AG10803 (cell line): ENCODE measurements at regions not wholly inside any gene's neighbourhood (a gene's known extent, or its start where the extent isn't known, plus 50 kb on each side); places are given as distances from the start of the nearest gene placed in this dataset.

ENCODE experiments used
- DNase-seq: peaks from one replicate; pipeline ENCODE4 v3.0.0; 2010; ENCODE audit warnings: low read depth
- H3K4me3 ChIP-seq: 2 replicates; pipeline ENCODE4 v1.5.1; 2011; ENCODE audit warnings: mild to moderate bottlenecking, low read length, control low read depth
- TF ChIP-seq, protein P1 (sequence below): conservative IDR thresholded peaks from 2 replicates; pipeline ENCODE4 v1.5.1; 2011; ENCODE audit warnings: mild to moderate bottlenecking, low read length, control low read depth, inconsistent platforms

DNA sequence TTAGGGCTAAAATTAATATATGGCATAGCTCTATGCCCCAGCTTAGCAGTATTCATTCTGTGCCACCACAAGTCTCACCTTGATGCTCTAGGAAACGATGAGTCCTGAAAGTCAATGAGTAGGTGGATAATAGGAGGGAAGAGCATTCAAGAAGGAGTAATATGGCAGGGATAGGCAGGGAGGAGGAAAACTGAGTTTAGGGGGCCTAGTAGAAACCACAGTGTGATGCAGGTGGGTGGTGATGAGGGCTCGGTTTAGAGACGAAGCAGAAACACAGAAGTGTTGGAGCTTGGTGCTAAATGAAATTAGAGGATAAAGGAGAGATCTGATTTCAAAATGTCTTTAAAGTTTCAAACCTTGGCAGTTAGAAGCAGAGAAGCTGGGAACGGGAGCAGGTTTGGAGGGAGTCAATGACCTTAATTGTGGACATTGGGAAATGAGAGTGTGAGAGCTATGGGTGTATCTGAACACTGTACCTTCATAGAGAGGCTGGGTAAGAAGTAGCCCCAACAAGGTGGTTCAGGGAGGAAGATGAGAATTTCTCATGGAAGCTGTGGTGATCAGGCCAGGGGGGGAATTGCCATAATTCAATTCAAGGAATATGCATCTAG is 144.7 kb upstream of the CPSF6 start:
- TF ChIP-seq, protein P1, sequence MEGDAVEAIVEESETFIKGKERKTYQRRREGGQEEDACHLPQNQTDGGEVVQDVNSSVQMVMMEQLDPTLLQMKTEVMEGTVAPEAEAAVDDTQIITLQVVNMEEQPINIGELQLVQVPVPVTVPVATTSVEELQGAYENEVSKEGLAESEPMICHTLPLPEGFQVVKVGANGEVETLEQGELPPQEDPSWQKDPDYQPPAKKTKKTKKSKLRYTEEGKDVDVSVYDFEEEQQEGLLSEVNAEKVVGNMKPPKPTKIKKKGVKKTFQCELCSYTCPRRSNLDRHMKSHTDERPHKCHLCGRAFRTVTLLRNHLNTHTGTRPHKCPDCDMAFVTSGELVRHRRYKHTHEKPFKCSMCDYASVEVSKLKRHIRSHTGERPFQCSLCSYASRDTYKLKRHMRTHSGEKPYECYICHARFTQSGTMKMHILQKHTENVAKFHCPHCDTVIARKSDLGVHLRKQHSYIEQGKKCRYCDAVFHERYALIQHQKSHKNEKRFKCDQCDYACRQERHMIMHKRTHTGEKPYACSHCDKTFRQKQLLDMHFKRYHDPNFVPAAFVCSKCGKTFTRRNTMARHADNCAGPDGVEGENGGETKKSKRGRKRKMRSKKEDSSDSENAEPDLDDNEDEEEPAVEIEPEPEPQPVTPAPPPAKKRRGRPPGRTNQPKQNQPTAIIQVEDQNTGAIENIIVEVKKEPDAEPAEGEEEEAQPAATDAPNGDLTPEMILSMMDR: no peak
- DNase-seq: no peak
- no peak overlapping the region for H3K4me3 ChIP-seq

DNA sequence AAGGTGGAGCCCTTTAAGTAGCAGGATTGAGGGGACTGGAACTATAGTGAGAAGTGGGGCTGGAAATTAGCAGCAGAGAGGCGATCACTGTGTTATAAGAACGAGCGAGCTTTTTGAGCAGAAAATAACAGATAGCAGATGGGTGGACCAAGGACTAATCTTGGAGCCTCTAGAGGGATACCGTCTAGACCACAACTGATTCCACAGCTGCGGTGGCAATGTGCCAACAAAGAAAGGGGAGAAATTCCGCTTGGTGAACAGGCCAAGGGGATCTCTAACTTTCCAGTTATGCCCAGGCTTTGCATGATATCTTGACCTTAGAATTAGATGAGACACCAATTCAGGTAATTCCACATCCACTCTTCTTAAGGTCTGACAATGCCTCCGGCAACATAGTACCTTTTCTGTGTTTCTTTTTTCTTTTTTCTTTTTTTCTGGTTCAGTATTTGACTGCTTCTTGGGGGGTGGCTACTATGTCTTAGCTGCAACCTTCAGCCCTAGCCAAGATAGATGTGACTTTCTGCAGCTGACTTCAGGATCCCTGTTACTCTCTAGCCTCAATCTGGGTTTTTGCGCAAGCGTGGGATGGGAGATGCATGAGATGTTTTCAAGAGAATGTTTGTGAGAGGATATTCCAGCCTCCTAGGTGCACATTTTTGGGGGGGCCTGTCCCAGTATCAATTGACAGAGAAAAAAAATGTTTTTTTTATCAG is 143.4 kb upstream of the CPSF6 start:
- H3K4me3 ChIP-seq: no peak overlapping the region
- TF ChIP-seq, protein P1: no peak
- DNase-seq: no peak

DNA sequence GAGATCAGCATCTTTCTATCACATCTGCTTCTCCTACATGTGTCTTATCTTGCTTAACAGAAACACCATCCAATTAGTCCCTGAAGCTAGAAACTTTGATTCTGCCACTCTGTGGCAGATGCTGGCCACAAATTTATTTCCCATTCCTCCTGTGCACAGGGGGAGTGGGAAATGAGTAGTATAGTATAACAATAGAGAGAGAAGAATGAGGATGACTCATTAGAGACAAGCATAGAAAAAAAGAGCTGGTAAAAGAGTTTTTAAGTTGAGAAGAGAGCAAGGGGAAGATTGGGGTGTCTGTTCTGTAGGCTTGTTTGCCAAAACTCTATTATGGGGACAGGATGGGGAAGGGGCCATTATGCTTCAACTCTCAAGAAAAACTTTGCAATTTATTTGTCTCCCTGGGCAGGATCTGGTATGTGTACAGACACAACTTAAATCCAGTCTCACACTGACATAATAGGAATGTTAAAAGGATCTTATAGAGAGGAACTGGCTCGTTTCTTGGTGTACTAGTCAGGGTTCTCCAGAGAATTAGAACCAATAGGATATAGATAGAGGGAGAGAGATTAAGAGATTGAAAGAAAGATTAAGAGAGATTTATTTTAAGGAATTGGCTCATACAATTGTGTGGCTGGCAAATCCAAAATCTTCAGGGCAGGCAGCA is 142.6 kb upstream of the CPSF6 start:
- DNase-seq: peak; percentile 13
- TF ChIP-seq, protein P1: no peak
- no peak overlapping the region for H3K4me3 ChIP-seq

DNA sequence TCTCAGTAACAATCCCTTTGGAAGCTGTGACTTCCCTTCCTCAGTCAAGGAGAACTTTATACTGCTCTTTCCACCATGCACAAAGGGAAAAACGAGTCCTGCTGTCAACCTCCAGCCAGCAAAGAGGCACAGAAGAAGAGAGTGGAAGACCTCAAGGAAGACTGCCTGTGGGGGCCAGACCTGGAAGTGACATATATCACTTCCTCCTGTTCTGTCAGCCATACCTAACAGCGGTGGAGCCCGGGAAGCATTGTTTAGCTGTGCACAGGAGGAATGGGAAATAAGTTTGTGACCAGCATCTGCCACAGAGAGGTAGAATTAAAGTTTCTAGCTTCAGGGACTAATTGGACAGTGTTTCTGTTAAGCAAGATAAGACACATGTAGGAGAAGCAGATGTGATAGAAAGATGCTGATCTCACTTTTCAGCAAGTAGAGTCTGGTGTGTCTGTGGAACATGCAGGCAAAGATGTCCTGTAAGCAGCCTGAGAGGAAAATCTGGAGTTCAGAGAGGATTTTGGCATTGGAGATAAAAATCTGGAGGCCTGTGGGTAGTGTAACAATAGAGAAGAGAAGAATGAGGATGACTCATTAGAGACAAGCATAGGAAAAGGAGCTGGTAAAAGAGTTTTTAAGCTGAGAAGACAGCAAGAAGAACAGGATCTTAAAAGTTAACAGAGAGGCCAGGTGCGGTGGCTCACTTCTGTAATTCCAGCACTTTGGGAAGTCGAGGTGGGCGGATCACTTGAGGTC is 141.6 kb upstream of the CPSF6 start:
- TF ChIP-seq, protein P1: no peak
- H3K4me3 ChIP-seq: no peak overlapping the region
- peak; percentile 67 for DNase-seq

DNA sequence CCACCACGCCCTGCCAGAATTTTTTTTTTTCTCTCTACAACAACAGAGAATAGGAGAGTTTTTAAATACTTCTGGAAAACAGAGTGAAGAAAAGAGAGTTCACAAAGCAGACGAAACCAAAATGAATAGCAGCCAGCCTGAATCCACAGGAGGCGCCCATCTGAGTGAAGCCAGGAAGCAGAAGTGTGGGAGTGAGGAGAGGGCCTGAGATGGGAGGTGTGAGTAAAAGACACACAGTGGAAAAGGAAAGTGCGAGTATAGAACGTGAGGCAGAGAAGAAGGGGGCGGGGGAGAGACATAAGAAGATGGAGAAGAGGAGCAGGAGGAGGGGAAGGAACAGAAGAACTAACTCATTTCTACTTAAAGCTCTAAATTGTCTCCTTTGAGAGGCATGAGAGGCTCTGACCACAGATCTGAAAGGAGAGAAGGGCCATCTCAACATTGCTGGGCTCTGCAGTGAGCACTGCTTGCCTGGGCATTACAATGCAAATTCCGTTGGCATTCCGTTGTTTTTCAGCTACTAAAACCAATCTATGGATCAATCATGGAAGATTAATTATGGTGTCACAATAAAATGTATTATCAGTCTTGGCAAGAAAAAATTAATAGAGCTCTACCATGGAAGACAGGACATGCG is 140.1 kb upstream of the CPSF6 start:
- TF ChIP-seq, protein P1: no peak
- no peak for DNase-seq
- no peak overlapping the region for H3K4me3 ChIP-seq

DNA sequence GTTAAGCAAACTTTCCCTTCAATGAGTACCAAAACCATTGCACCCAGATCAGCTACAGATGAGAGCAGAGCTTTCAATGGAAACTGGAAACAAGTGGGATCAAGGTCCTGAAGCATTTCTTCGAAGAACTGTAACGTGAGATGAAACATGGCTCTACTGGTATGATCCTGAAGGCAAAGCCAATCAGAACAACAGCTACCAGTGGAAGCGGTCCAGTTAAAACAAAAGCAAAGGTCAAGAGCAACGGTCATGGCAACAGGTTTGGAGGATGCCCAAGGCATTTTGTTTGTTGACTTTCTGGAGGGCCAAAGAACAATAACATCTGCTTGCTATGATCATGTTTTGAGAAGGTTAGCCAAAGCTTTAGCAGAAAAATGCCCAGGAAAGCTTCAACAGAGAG is 137.9 kb upstream of the CPSF6 start:
- TF ChIP-seq, protein P1: no peak
- no peak for DNase-seq
- no peak overlapping the region for H3K4me3 ChIP-seq
